Uterus (tissue), 2 donors: ENCODE measurements at regions not wholly inside any gene's neighbourhood (a gene's known extent, or its start where the extent isn't known, plus 50 kb on each side); places are given as distances from the start of the nearest gene placed in this dataset.

Experiments used
- POLR2A ChIP-seq, 2 donors: fragments of 450-650 bp; IDR thresholded peaks; one replicate each; pipeline ENCODE4 v1.6.1; 2016; ENCODE audit warnings: antibody characterized with exemption in 2 of 2, mild to moderate bottlenecking in 1 of 2, moderate library complexity in 1 of 2
- TF ChIP-seq, protein P1 (sequence below), 4 experiments: fragments of 200-600 bp in 2 of 4; fragments of 450-650 bp in 2 of 4; sonication (generic) in 2 of 4; IDR thresholded peaks; one replicate each; pipeline ENCODE4 v1.5.1; 2016 to 2019; ENCODE audit warnings: antibody characterized with exemption in 4 of 4, mild to moderate bottlenecking in 2 of 4, moderate library complexity in 1 of 4

DNA sequence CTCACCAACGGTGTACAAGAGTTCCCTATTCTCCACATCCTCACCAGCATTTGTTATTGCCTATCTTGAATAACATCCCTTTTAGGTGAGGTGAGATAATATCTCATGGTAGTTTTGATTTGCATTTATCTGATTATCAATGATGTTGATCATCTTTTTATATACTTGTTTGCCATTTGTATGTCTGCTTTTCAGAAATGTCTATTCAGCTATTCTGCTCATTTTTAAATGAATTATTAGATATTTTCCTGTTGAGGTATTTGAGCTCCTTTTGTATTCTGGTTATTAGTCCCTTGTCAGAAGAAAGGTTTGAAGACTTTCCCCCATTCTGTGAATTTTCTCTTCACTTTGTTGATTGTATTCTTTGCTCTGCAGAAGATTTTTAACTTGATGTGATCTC lies 695.5 kb upstream of the DDX18 start:
- no peak for TF ChIP-seq POLR2A (IDR thresholded peaks at IDR 0.05)
- TF ChIP-seq, protein P1, sequence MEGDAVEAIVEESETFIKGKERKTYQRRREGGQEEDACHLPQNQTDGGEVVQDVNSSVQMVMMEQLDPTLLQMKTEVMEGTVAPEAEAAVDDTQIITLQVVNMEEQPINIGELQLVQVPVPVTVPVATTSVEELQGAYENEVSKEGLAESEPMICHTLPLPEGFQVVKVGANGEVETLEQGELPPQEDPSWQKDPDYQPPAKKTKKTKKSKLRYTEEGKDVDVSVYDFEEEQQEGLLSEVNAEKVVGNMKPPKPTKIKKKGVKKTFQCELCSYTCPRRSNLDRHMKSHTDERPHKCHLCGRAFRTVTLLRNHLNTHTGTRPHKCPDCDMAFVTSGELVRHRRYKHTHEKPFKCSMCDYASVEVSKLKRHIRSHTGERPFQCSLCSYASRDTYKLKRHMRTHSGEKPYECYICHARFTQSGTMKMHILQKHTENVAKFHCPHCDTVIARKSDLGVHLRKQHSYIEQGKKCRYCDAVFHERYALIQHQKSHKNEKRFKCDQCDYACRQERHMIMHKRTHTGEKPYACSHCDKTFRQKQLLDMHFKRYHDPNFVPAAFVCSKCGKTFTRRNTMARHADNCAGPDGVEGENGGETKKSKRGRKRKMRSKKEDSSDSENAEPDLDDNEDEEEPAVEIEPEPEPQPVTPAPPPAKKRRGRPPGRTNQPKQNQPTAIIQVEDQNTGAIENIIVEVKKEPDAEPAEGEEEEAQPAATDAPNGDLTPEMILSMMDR (IDR thresholded peaks at IDR 0.05), result no peak
